Activated naive CD4-positive, alpha-beta T cell treated with anti-CD3 and anti-CD28 coated beads, Interleukin-2, amount 50 U/mL, for 72 hours (primary cell): ENCODE measurements at regions not wholly inside any gene's neighbourhood (a gene's known extent, or its start where the extent isn't known, plus 50 kb on each side); places are given as distances from the start of the nearest gene placed in this dataset.
"Not testable (repeated sequence)": the region's sequence is repeated elsewhere in the genome, so short reads cannot be mapped to it uniquely, and the experiment has no call there.

Experiments used
- ATAC-seq, 2 donors: fragments of 150-1000 bp; cut with Tn5 transposase; 2 replicates each; pipeline ENCODE4 v1.10.0; 2021; ENCODE audit warnings: mild to moderate bottlenecking in 2 of 2, moderate library complexity in 2 of 2
- DNase-seq, 2 donors: peaks; one replicate each; pipeline ENCODE4 v3.0.0; 2021 to 2022; ENCODE audit warnings: low spot score in 2 of 2
- H3K27ac Mint-ChIP-seq, 2 donors: one replicate each; pipeline ENCODE4 v1.8.0; 2022; ENCODE audit warnings: mild to moderate bottlenecking in 2 of 2, mixed read lengths in 2 of 2
- H3K36me3 Mint-ChIP-seq, 2 donors: one replicate each; pipeline ENCODE4 v1.8.0; 2022; ENCODE audit warnings: mixed read lengths in 2 of 2
- H3K9me3 Mint-ChIP-seq, 2 donors: one replicate each; pipeline ENCODE4 v1.8.0; 2022; ENCODE audit warnings: mixed read lengths in 2 of 2

GRCh38 chr1:103283371-103283770 lies 175.0 kb upstream of the COL11A1 start:
- no peak overlapping the region for H3K27ac Mint-ChIP-seq
- ATAC-seq (no peak), DNase-seq (no peak)
- no peaks in the 10 kb centered on the region for H3K36me3 Mint-ChIP-seq
- H3K9me3 Mint-ChIP-seq = peaks cover 5% of the 10 kb centered on the region in 2 donors

GRCh38 chr1:103275725-103276124 lies 167.4 kb upstream of the COL11A1 start:
- ATAC-seq = no peak
- no peaks in the 10 kb centered on the region for H3K36me3 Mint-ChIP-seq
- peaks cover 7 to 9% of the 10 kb centered on the region in 2 donors for H3K9me3 Mint-ChIP-seq
- H3K27ac Mint-ChIP-seq = no peak overlapping the region
- no peak for DNase-seq

DNA sequence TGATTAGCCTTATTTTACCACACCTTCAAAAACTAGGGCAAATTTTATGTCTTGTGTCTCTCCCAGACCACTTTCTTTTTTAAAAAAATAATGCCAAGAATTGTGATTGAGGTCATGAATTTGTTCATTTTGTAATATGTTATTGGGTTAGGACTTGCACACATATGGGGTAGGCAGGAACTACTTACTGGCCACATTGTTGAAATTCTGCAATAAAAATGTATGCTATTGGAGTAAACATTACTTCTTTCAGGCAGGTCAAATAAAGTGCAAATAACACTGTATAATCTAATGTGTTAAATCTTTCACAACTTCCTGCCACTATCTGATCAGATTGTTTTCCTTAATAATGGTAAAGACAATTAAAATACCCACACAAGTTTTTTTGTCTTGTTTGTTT lies 166.6 kb upstream of the COL11A1 start:
- H3K27ac Mint-ChIP-seq = no peak overlapping the region
- DNase-seq (no peak), ATAC-seq (no peak)
- peaks cover 8 to 10% of the 10 kb centered on the region in 2 donors for H3K9me3 Mint-ChIP-seq
- no peaks in the 10 kb centered on the region for H3K36me3 Mint-ChIP-seq

DNA sequence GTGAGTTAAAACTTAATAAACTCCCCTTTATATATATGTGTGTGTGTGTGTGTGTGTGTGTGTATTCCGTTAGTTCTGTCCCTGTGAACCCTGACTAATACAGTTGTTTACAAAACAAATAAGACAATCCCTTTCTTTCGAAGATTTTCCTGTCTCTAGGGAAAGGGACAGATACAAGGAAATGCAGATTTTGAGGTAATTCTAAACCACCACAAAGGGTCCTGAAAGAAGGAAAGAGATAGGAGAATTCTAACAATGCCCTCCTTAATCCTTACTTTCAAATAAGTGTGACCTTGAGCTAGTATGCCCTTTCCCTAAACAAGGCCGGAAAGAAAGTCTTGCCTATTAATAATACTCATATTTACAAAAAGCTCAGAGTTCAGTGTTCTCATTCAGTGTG lies 164.8 kb upstream of the COL11A1 start:
- H3K9me3 Mint-ChIP-seq = peaks cover 10% of the 10 kb centered on the region in 2 donors
- DNase-seq = no peak
- H3K36me3 Mint-ChIP-seq = no peaks in the 10 kb centered on the region
- no peak overlapping the region for H3K27ac Mint-ChIP-seq
- ATAC-seq = no peak

GRCh38 chr1:103271471-103271870 lies 163.1 kb upstream of the COL11A1 start:
- peaks cover 10 to 14% of the 10 kb centered on the region in 2 donors for H3K9me3 Mint-ChIP-seq
- DNase-seq, H3K36me3 Mint-ChIP-seq, H3K27ac Mint-ChIP-seq, ATAC-seq: not testable (repeated sequence)

DNA sequence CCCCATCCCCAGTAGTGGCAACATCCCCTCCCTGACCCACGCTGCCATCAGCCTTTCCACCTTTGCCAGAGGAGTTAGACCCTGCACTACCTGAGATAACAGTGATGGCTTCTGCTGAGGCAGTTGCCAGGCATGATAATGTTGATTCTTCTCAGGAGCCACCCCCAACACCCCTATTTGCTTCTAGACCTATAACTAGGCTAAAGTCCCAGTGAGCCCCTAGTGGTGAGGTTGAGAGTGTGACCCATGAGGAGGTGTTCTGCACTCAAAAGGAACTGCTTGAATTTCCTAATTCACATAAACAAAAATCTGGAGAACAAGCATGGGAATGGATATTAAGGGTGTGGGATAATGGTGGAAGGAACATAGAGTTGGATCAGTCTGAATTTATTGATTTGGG lies 159.6 kb upstream of the COL11A1 start:
- no peak for ATAC-seq
- H3K27ac Mint-ChIP-seq = no peak overlapping the region
- H3K36me3 Mint-ChIP-seq = no peaks in the 10 kb centered on the region
- H3K9me3 Mint-ChIP-seq = peaks cover 6 to 10% of the 10 kb centered on the region in 2 donors
- DNase-seq = no peak

DNA sequence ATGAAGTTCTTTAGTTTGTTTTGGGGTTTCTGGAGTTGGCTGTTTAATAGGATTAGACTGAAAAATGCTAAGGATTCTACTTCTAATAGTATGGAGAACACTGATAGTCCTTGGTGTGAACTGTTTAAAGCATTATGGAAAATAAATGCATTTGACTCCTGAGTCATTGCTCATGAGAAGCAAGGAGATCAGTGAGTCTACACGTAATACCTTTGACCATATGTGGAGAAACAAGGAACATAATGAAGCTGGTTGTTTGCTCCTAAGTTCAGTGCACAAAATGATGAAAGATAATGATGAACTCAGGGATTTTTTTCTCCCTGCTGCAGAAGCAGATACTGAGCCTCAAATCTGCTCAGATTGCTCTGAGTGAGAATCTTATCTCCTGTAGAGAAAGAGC lies 158.9 kb upstream of the COL11A1 start:
- H3K27ac Mint-ChIP-seq = no peak overlapping the region
- no peak for ATAC-seq
- H3K9me3 Mint-ChIP-seq = peaks cover 6 to 10% of the 10 kb centered on the region in 2 donors
- DNase-seq = no peak
- H3K36me3 Mint-ChIP-seq = no peaks in the 10 kb centered on the region

GRCh38 chr1:103266036-103266435 lies 157.7 kb upstream of the COL11A1 start:
- no peak for DNase-seq
- Mint-ChIP-seq H3K36me3 (no peaks in the 10 kb centered on the region), H3K9me3 (peaks cover 4 to 10% of the 10 kb centered on the region in 2 donors), H3K27ac (no peak overlapping the region)
- no peak for ATAC-seq

DNA sequence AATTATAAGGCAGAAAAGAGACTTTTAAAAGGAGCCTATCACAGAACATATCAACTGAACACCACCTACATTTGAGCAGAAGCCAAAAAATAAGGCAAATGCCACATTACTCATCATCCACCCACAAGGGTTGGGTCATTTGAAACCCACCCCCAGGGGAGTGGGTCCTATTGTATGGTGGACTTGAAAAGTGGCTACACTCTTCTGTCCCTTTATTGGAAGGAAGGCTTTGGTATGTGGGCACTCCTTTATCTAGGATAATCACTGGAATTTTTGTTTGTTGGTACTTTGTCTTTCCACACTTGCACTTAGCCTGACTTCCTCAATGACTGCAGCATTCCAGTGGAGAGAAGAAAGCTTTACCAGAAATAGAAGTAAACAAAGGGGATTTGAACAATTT lies 157.2 kb upstream of the COL11A1 start:
- H3K9me3 Mint-ChIP-seq = peaks cover under 1 to 6% of the 10 kb centered on the region in 2 donors
- H3K27ac Mint-ChIP-seq = no peak overlapping the region
- ATAC-seq (no peak), DNase-seq (no peak)
- H3K36me3 Mint-ChIP-seq = no peaks in the 10 kb centered on the region

DNA sequence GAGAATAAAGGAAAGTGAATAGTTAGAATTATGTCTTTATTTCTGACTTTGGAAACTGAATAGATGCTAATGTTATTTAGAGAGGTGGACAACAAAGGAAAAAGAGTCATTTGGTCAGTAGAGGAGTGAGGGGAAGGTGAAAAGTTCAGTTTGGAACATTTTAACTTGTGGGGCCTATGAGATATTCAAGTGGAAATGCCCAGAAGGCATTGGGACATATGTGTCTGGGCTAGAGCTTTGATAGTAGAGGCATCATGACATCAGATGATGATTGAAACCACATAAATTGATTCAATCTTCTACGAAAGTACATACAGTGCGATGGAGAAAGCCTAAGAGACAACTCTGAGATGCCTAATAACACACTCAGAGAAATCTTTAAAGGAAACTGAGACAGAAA lies 151.7 kb upstream of the COL11A1 start:
- DNase-seq (no peak), ATAC-seq (no peak)
- Mint-ChIP-seq H3K27ac (no peak overlapping the region), H3K36me3 (no peaks in the 10 kb centered on the region), H3K9me3 (peaks cover 0 to 9% of the 10 kb centered on the region in 2 donors)

DNA sequence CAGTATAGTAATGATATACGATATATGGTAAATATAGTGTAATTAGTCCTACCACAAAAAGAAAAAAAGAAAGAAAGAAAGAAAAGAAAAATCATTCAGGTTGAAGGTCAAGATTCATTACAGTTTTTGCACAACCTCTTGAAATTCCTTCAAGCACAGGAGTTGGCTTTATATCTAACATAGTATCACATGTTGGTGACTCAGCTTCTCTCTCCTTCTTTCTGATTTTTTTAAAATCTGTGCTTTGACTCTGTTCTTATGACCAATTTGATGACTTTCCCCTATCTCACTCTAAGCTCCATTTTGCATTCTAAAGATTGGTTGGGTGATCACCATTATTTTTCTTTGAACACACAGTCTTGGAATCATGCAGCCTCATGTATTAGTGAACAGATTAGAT lies 148.2 kb upstream of the COL11A1 start:
- Mint-ChIP-seq H3K27ac (no peak overlapping the region), H3K9me3 (peaks cover 0 to 9% of the 10 kb centered on the region in 2 donors), H3K36me3 (no peaks in the 10 kb centered on the region)
- ATAC-seq (no peak), DNase-seq (no peak)

- DNase-seq = no peak
- H3K9me3 Mint-ChIP-seq = peaks cover 0 to under 1% of the 10 kb centered on the region in 2 donors
- H3K27ac Mint-ChIP-seq = no peak overlapping the region
- ATAC-seq = no peak
- H3K36me3 Mint-ChIP-seq = no peaks in the 10 kb centered on the region
Observed at GRCh38 chr1:103254691-103255090, 146.4 kb upstream of the COL11A1 start.

GRCh38 chr1:103250441-103250861 lies 142.1 kb upstream of the COL11A1 start:
- H3K27ac Mint-ChIP-seq = no peak overlapping the region
- ATAC-seq (no peak), DNase-seq (no peak)
- no peaks in the 10 kb centered on the region for H3K36me3 Mint-ChIP-seq
- no peaks in the 10 kb centered on the region for H3K9me3 Mint-ChIP-seq

- Mint-ChIP-seq H3K9me3 (no peaks in the 10 kb centered on the region), H3K36me3 (no peaks in the 10 kb centered on the region), H3K27ac (no peak overlapping the region)
- ATAC-seq = no peak
- DNase-seq = no peak
Observed at GRCh38 chr1:103248417-103249102, 140.2 kb upstream of the COL11A1 start.

DNA sequence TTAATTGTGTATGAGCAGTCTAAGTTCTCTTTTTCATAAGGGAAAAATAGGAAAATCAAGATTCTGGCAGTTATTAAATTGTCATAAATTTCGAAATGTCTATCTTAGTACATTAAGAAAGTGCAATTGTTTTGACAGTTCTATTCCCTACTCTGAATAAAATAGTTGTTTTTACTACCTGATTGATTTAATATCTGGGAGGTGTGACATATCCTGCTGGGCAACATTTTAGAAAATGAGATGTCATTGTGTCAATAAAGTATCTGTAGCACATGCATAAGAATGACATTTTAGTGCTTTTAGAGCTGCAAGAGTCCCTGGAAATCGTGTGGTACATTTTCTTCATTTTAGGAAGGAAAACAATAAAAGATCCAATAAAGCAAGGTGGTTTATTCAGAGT lies 139.2 kb upstream of the COL11A1 start:
- Mint-ChIP-seq H3K36me3 (no peaks in the 10 kb centered on the region), H3K27ac (no peak overlapping the region), H3K9me3 (no peaks in the 10 kb centered on the region)
- no peak for ATAC-seq
- DNase-seq = no peak

DNA sequence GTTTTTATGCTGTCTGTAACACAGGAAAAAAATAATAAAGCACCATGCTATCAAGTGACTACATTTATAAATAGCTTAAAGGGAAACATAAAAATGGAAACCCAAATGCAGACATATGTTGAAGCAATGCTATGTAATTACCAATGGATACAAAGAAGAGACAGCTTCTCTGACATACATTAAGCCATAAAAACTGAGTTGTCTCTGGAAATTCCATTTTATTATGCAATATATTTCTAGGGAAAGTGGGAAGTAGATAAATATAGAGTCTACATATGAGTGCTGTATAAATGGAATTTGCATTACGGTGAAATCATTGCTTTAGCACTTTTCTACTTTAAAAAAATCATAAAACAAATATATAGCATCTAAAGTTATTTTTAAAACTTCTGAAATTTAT lies 135.2 kb upstream of the COL11A1 start:
- no peak overlapping the region for H3K27ac Mint-ChIP-seq
- H3K36me3 Mint-ChIP-seq = no peaks in the 10 kb centered on the region
- no peak for DNase-seq
- ATAC-seq = no peak
- H3K9me3 Mint-ChIP-seq = peaks cover 4% of the 10 kb centered on the region in 2 donors

GRCh38 chr1:103239034-103239433 lies 130.7 kb upstream of the COL11A1 start:
- H3K36me3 Mint-ChIP-seq = no peaks in the 10 kb centered on the region
- DNase-seq (no peak), ATAC-seq (no peak)
- H3K27ac Mint-ChIP-seq = no peak overlapping the region
- peaks cover 9 to 16% of the 10 kb centered on the region in 2 donors for H3K9me3 Mint-ChIP-seq

GRCh38 chr1:103230061-103230460 lies 121.7 kb upstream of the COL11A1 start:
- no peaks in the 10 kb centered on the region for H3K36me3 Mint-ChIP-seq

More at GRCh38 chr1:103230061-103230460, 121.7 kb upstream of the COL11A1 start:
- H3K27ac Mint-ChIP-seq = no peak overlapping the region
- DNase-seq (no peak), ATAC-seq (no peak)
- H3K9me3 Mint-ChIP-seq = no peaks in the 10 kb centered on the region
